Medulla oblongata (tissue), 1 donor: ENCODE measurements at regions not wholly inside any gene's neighbourhood (a gene's known extent, or its start where the extent isn't known, plus 50 kb on each side); places are given as distances from the start of the nearest gene placed in this dataset.

ENCODE experiments used
- DNase-seq: peaks from one replicate; pipeline ENCODE4 v3.0.0-alpha.2; 2015; ENCODE audit errors: extremely low spot score

DNA sequence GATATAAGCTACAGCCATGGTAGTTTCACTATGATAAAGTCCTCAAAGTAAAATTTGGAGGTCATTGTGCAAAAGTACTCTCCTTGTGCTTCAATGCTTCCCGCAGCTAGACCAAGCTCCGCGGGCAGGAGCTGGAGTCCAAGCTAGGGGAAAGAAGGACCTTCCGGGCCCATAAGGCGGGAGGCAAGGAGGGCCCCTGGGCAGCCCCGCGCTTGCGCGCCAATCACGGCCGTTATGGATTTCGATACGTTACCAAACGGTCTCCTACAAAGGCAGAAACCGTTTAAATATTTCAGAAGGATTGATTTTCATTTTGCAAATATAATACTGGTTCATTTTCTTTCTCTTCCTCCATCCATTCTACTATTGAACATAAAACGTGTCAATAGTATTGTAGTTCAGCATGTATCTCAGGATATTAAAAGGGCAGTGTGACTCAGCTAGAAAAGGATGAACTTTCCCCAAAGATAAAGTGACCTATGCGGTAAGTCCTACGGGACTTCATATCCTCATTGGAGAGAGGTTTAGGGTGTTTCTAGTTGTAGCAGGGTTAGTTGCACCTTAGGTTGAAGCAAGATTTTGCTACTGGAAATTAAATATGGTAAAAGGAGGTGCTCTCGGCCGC is 128.0 kb downstream of the KIF20B start:
- DNase-seq = no peak

- peak; percentile 36 for DNase-seq
Observed at GRCh38 chr10:89829887-89830269, 128.5 kb downstream of the KIF20B start.

DNA sequence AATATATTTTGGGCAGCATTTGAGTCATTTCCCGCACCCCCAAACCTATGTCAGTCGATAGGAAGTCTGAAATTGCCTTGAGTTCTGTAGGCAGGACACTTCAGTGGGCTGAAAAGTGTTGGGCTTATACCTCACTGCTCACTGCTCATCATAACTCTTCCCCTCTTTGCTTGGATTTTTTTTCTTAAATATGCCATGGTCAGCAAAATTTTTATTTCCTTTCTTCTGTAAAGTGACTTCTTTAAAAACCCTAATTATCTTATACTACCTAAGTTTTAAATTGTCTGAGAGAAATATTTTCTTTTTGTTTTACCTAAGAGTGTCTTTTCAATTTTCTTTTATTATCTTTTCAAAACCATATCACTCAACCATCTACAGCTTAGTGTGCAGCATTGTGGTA is 129.2 kb downstream of the KIF20B start:
- DNase-seq = no peak

GRCh38 chr10:89836840-89837164 is 135.4 kb downstream of the KIF20B start:
- no peak for DNase-seq

DNA sequence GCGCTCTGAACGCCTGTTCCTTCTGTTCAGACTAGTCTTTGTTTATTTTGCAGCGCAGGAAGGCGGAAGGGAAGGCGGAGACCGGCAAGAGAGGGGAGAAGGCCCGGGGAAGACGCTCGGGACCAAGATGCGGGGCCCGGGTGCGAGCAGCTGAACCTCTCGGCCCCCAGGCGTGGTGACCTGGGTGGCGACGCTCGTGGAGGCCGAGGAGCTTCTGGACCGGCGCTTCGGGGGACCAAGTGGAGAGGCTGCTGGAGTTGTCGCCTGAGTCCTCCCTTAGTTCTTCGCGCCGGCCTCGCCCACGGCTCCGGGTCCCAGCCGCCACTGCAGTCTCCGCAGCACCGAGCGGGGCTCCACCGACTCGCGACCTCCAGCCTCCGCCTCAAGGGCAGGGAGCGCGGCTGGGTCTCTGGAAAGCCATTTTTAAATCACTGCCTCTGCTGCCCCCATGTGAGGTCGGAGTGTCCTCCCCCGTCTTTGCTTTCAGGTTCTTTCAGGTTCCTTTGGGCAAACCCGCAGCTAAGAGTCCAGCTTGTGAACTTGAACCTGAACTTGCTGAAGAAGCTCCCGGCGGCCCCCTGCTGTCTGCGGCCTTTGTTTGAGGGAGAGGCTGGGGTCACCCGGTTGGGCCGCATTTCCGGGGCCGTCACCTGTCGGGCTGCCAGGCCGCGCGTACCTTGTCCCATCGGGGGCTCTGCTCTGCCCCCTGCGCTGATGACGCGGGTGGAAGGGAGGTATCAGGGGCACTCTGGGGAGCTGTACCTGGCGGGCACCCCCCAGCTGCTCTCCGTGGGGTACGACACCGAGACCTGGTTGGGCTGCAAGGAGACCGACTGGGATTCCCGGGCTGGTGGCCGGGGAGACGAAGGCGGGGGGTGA is 136.0 kb downstream of the KIF20B start:
- DNase-seq = peak; percentile 27

- DNase-seq = no peak
Observed at GRCh38 chr10:89838044-89838615, 136.7 kb downstream of the KIF20B start.

GRCh38 chr10:89845541-89846280 is 144.3 kb downstream of the KIF20B start:
- no peak for DNase-seq

- DNase-seq = no peak
Observed at GRCh38 chr10:89846281-89846630, 144.9 kb downstream of the KIF20B start.

- no peak for DNase-seq
Observed at GRCh38 chr10:89846786-89847185, 145.4 kb downstream of the KIF20B start.

DNA sequence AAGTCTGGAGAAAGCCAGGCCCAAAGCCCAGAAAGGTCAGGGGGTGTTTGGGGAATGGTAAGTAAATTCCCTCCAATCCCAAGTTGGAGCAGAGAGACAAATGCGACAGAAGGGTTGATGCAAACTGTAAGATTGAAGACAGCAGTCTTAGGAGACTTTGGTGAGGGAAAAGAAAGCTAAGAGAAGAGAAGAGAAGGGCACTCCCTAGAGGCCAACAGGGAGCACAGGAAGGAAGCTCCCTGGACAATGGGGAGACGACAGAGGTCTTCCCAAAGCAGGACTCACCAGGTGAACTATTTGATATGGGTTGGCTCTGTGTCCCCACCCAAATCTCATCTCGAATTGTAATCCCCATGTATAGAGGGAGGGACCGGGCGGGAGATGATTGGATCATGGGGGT is 151.5 kb downstream of the KIF20B start:
- no peak for DNase-seq

DNA sequence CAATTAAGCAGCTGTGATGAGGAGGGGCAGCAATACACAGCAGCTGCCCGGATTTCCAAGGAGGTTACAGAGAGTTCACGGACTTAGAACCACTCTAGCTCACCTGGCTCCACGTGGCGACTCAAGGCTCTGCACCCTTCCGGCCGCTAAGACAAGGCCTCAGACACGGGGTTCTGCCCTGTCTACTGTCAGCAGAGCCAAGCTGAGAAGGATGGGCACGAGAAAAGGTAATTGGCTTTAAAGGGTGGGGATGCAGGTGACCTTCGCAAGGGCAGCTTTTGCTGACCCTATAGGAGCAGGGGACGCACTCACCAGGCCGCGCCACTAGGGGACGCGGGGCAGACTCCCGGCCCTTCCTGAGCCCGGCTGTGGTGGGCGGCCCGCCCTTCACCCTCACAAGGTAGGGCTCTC is 152.4 kb downstream of the KIF20B start:
- DNase-seq = no peak

- no peak for DNase-seq
Observed at GRCh38 chr10:89857431-89858042, 156.1 kb downstream of the KIF20B start.

DNA sequence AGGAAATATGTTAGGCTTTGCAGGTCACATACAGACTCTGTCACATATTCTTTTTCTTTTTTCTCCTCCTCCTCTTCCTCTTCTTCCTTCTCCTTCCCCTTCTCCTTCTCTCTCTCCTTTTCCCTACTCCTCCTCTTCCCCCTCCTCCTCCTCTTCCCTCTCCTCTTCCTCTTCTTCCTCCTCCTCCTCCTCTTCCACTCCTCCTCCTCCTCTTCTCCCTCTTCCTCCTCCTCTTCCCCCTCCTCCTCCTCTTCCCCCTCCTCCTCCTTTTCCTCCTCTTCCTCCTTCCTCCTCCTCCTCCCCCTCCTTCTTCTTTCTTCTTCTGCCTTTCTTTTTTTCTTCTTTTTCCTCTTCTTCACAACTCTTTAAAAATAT is 159.8 kb downstream of the KIF20B start:
- DNase-seq = no peak

DNA sequence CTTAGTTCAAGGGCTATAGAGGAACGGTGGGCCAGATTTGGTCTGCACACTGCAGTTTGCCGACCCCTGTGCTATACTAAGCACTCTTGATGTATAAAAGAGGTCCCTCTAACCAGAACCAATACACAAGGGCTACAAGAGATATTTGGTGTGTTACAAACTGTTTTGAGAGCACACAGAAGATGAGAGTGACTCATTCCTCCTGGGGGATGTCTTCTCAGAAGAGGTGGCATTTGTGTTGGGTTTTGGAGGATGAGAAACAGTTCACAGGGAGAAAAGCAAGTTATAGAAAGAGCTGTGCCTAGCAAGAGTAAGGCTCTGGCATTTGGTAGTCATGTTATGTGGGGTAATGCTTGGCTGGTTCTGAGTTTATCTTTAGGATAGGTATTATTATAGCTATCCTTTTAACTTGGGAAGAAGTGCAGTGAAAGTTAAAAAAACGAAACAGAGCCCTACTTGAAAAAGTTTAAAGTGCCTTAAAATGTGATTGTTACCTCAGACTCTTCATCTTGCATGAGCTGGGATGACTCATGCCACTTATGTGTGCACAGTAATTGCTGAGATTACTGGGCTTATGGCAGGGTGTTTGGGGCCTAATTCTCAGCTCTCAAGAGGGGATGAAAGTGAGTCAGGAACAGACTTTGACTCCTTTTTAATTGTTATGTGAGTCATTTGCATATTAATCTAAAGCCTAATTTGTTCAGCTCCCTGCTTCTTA is 160.4 kb downstream of the KIF20B start:
- no peak for DNase-seq

- no peak for DNase-seq
Observed at GRCh38 chr10:89867964-89868363, 166.6 kb downstream of the KIF20B start.

DNA sequence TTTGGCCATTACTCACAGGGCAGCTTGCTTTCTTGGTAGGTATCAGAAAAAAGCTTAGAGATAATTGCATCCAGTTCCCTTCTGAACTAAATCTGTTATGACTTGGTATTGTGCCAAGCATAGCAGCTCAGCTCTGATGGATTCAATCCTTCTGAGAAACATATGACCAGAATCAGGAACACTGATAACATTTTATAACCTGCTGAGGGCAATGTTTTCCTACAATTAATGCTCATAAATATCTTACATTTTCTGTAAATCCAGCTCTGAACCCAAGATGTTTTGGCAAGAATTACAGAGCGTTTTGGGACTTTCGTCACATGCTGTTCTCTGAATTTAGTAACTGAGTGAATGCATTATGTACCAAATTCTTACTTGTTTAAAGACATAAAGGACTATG is 167.8 kb downstream of the KIF20B start:
- DNase-seq = no peak

- no peak for DNase-seq
Observed at GRCh38 chr10:89869592-89870156, 168.3 kb downstream of the KIF20B start.

DNA sequence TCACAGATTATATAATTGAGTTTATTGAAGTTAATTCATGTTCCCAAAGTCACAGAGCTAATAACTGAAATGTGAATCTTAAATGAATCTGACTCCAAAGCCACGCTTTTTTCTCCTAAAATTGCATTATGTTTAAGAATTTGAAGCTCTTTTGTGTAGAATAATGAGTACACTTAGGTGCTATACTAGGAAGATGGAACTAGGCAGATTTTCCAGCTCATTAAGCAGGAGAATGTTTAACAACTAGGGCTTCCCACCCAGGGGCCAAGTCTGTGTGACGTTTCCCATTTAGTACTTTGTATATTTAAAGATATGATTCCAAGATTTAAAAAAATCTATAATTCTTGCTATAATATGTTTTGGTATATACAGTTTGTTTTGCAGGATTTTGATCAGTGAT is 169.5 kb downstream of the KIF20B start:
- DNase-seq = no peak

- no peak for DNase-seq
Observed at GRCh38 chr10:89873055-89873454, 171.7 kb downstream of the KIF20B start.

- DNase-seq = no peak
Observed at GRCh38 chr10:89875557-89875956, 174.2 kb downstream of the KIF20B start.

DNA sequence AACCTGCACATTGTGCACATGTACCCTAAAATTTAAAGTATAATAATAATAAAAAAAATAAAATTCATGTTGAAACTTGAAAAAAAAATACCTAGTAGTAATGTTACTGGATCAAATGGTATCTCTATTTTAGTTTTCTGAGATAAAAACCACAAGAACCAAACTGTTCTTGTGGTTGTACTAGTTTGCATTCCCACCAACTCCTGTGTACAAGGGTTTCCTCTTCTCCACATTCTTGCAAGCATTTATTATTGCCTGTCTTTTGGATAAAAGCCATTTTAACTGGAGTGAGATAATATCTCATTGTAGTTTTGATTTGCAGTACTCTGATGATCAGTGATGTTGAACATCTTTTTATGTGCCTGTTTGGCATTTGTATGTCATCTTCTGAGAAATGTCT is 177.7 kb downstream of the KIF20B start:
- no peak for DNase-seq
